Right atrium auricular region (tissue), 2 donors: ENCODE measurements at regions not wholly inside any gene's neighbourhood (a gene's known extent, or its start where the extent isn't known, plus 50 kb on each side); places are given as distances from the start of the nearest gene placed in this dataset.

Experiments used
- DNase-seq: peaks from one replicate; pipeline ENCODE4 v3.0.0-alpha.2; 2019; ENCODE audit warnings: low spot score
- H3K27ac ChIP-seq, 2 donors: fragments of 200-600 bp; sonication (generic); 1 replicate in 1 of 2; 2 replicates in 1 of 2; pipeline ENCODE4 v1.5.1; 2016 to 2019
- H3K27me3 ChIP-seq, 2 donors: fragments of 200-600 bp; sonication (generic); one replicate each; pipeline versions ENCODE4 v1.5.1 to v1.6.0; 2017 to 2019
- H3K36me3 ChIP-seq: fragments of 200-600 bp; sonication (generic); one replicate; pipeline ENCODE4 v1.5.1; 2016
- H3K4me1 ChIP-seq, 2 donors: fragments of 200-600 bp; sonication (generic); one replicate each; pipeline versions ENCODE4 v1.5.1 to v1.6.0; 2017 to 2019
- H3K4me3 ChIP-seq, 2 donors: fragments of 200-600 bp; sonication (generic); 1 replicate in 1 of 2; 2 replicates in 1 of 2; pipeline ENCODE4 v1.5.1; 2017 to 2019; ENCODE audit warnings: mild to moderate bottlenecking in 1 of 2, moderate library complexity in 1 of 2
- H3K9me3 ChIP-seq, 2 donors: fragments of 200-600 bp; sonication (generic); one replicate each; pipeline ENCODE4 v1.5.1; 2019
- TF ChIP-seq, protein P1 (sequence below), 2 donors: fragments of 200-600 bp; sonication (generic); IDR thresholded peaks; one replicate each; pipeline ENCODE4 v1.5.1; 2019; ENCODE audit warnings: antibody characterized with exemption in 2 of 2

DNA sequence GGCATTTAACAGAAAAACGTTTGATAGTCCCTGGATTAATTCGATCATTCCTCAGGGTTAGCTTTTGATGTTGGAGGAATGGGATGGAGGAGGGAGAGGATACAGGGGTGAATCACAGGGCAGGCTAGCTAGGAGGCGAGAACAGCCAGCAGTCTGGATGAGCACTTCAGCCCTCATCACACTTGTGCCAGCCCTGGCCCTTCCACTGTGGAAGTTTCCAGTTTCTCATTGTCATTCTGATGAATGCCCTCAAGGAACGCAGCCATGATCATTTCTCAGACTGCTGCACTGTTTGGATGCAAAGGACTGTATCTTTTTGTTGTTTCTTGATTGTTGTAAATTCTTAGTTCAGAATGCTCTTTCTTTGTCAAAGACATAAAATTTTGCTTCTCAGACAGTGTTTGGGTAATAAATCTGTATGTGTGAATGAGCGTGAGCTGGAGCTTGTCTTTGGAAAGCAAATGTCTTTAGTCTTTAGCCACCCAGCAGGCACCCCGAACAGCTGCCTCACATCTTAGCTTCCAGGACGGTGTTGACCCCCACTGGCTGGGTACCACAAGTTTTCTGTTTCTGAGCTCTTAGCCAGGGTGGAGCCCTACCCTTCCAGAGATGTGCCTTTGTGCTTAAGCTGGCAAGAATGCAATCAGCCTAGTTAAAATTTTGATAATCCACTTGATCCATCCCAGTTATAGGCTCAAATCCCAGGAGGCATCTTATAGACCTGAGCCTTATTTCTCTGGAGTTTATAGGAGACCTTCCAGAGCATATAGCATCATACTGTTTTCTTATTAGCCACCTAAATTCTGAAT lies 121.1 kb downstream of the PDCD6IP start:
- TF ChIP-seq, protein P1, sequence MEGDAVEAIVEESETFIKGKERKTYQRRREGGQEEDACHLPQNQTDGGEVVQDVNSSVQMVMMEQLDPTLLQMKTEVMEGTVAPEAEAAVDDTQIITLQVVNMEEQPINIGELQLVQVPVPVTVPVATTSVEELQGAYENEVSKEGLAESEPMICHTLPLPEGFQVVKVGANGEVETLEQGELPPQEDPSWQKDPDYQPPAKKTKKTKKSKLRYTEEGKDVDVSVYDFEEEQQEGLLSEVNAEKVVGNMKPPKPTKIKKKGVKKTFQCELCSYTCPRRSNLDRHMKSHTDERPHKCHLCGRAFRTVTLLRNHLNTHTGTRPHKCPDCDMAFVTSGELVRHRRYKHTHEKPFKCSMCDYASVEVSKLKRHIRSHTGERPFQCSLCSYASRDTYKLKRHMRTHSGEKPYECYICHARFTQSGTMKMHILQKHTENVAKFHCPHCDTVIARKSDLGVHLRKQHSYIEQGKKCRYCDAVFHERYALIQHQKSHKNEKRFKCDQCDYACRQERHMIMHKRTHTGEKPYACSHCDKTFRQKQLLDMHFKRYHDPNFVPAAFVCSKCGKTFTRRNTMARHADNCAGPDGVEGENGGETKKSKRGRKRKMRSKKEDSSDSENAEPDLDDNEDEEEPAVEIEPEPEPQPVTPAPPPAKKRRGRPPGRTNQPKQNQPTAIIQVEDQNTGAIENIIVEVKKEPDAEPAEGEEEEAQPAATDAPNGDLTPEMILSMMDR (IDR thresholded peaks at IDR 0.05): no peak
- Histone ChIP-seq H3K4me1 (no peaks in the 10 kb centered on the region), H3K36me3 (no peaks in the 10 kb centered on the region), H3K27me3 (no peaks in the 10 kb centered on the region), H3K27ac (no peak overlapping the region), H3K4me3 (no peak overlapping the region), H3K9me3 (no peaks in the 10 kb centered on the region)
- no peak for DNase-seq

DNA sequence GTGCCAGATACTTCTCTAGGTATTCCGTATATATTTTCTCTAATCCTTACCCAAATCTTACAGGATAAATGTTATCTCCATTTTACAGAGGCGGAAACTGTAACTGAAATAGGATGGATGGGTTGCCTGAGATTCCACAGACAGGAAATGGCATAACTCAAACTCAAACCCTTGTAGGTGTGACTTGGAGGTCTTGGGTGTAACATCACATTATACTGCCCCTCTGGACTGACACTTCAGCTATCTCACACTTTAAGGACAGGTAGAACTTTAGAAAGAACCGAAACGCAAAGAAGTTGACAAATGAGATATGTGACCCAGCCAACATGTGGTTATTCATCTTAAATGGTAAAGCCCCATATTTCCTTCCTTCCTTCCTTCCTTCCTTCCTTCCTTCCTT lies 122.1 kb downstream of the PDCD6IP start:
- no peak for DNase-seq
- H3K4me1 ChIP-seq: no peaks in the 10 kb centered on the region
- TF ChIP-seq, protein P1 (IDR thresholded peaks at IDR 0.05): no peak
- H3K36me3 ChIP-seq: no peaks in the 10 kb centered on the region
- H3K27me3 ChIP-seq: no peaks in the 10 kb centered on the region
- H3K4me3 ChIP-seq: no peak overlapping the region
- no peaks in the 10 kb centered on the region for H3K9me3 ChIP-seq
- H3K27ac ChIP-seq: no peak overlapping the region

DNA sequence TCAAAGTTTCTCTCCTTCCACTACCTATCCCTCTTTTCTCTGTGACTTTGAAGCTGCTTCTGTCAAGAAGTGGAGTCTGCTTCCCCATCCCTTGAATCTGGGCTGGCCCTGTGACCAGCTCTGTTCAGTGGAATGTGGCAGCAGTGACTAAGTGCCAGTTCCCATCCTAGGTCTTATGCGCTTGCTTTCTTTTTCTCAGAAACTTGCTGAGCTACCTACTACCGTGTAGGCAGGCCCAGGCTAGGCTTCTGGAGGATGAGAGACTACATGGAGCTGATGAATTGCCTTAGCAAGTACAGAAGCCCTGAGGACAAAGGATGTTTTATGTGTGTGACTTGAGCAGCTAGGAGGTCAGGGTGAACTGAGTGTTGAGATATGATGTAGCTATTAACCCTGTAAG lies 123.2 kb downstream of the PDCD6IP start:
- no peaks in the 10 kb centered on the region for H3K27me3 ChIP-seq

DNA sequence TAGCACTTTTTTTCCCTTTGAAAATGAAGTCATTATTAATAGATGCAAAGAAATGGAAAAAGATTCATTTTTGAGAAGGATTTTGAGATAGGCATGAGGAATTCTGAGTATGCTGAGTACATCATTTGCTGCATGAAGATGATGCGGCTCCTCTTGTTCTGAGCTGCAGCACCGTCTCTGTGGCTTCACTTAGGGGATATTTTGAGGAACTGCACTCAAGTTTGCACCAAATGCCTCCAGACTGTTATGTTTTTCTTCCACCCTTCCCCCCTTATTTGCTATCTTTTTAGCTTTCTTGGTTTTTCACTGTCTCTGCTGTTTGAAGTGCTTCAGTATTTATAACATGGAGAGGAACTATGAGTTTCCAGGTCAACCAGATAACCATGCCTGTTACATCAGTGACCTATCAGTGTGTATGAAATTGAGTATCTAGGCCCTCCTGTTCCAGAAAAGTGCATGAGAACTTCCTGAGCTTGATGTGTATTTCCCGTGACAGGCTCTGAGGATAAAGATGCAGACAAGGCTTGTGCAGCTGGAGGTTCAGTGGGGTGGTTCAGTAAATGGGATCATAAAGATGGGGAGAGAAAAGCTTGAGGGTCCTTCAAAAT lies 128.7 kb downstream of the PDCD6IP start:
- H3K4me1 ChIP-seq: no peaks in the 10 kb centered on the region
- no peak overlapping the region for H3K27ac ChIP-seq
- H3K27me3 ChIP-seq: no peaks in the 10 kb centered on the region
- TF ChIP-seq, protein P1 (IDR thresholded peaks at IDR 0.05): no peak
- H3K9me3 ChIP-seq: no peaks in the 10 kb centered on the region
- no peaks in the 10 kb centered on the region for H3K36me3 ChIP-seq
- DNase-seq: no peak
- no peak overlapping the region for H3K4me3 ChIP-seq

More for the DNA sequence above, 123.2 kb downstream of the PDCD6IP start:
- DNase-seq: no peak
- no peaks in the 10 kb centered on the region for H3K4me1 ChIP-seq
- no peak overlapping the region for H3K4me3 ChIP-seq
- H3K9me3 ChIP-seq: no peaks in the 10 kb centered on the region
- TF ChIP-seq, protein P1 (IDR thresholded peaks at IDR 0.05): no peak
- no peaks in the 10 kb centered on the region for H3K36me3 ChIP-seq
- no peak overlapping the region for H3K27ac ChIP-seq

DNA sequence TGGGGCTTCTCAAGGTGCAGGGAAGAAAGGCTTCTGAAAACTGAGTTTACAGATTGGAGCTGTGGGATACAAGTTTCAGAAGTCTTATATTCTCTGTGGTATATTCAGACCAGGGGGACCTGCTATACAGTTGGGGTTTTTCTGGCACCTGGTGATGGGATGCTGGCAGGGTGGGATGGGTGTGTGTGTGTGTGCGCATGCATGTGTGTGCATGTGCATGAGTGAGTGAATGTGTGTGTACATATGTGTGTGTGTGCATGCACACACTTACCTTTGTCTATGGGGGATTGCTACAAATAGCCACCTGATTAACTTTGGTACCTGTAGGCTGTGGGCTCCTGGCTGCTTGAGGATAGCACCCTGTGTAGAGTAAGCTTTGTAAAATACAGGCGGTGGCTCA lies 131.4 kb downstream of the PDCD6IP start:
- H3K4me1 ChIP-seq: no peaks in the 10 kb centered on the region
- H3K27me3 ChIP-seq: no peaks in the 10 kb centered on the region
- no peak for DNase-seq
- H3K36me3 ChIP-seq: no peaks in the 10 kb centered on the region
- no peak overlapping the region for H3K4me3 ChIP-seq
- TF ChIP-seq, protein P1 (IDR thresholded peaks at IDR 0.05): no peak
- H3K27ac ChIP-seq: no peak overlapping the region
- no peaks in the 10 kb centered on the region for H3K9me3 ChIP-seq
